CD4-positive, CD25-positive, alpha-beta regulatory T cell (primary cell): ENCODE measurements at regions not wholly inside any gene's neighbourhood (a gene's known extent, or its start where the extent isn't known, plus 50 kb on each side); places are given as distances from the start of the nearest gene placed in this dataset.

Source experiments
- ATAC-seq, 2 donors: fragments of 150-1000 bp; cut with Tn5 transposase; one replicate each; pipeline ENCODE4 v1.10.0; 2021; ENCODE audit warnings: low read depth in 2 of 2, moderate number of reproducible peaks in 2 of 2, moderate library complexity in 1 of 2
- DNase-seq, 3 donors: peaks; one replicate each; pipeline versions ENCODE4 v3.0.0 to v3.0.0-alpha.2; 2012 to 2022; ENCODE audit warnings: mixed read lengths in 1 of 3
- H3K27ac ChIP-seq: one replicate; pipeline ENCODE4 v1.7.0; 2013; ENCODE audit warnings: mild to moderate bottlenecking, low read length; ENCODE audit not compliant: insufficient read depth, poor library complexity, severe bottlenecking
- H3K27me3 ChIP-seq: one replicate; pipeline ENCODE4 v1.7.0; 2013; ENCODE audit warnings: low read length; ENCODE audit not compliant: control insufficient read depth, insufficient read depth
- H3K36me3 ChIP-seq: one replicate; pipeline ENCODE4 v1.7.0; 2013; ENCODE audit warnings: mild to moderate bottlenecking, low read length, moderate library complexity; ENCODE audit not compliant: control insufficient read depth, insufficient read depth
- H3K4me1 ChIP-seq: 2 replicates; pipeline ENCODE4 v1.7.0; 2013; ENCODE audit warnings: mild to moderate bottlenecking, low read length; ENCODE audit not compliant: insufficient read depth, control insufficient read depth, poor library complexity, severe bottlenecking
- H3K4me3 ChIP-seq: one replicate; pipeline ENCODE4 v1.7.0; 2013; ENCODE audit warnings: low read depth, mild to moderate bottlenecking, low read length, moderate library complexity
- H3K9me3 ChIP-seq, 2 experiments: 1 replicate in 1 of 2; 2 replicates in 1 of 2; pipeline ENCODE4 v1.7.0; 2013; ENCODE audit warnings: low read length in 2 of 2, mild to moderate bottlenecking in 1 of 2, moderate library complexity in 1 of 2; ENCODE audit not compliant: control insufficient read depth in 2 of 2
- H3K27ac Mint-ChIP-seq, 3 donors: one replicate each; pipeline ENCODE4 v1.8.0; 2020 to 2022; ENCODE audit warnings: mild to moderate bottlenecking in 3 of 3, mixed read lengths in 3 of 3, moderate library complexity in 2 of 3
- H3K27me3 Mint-ChIP-seq: one replicate; pipeline ENCODE4 v1.8.0; 2022; ENCODE audit warnings: mild to moderate bottlenecking, mixed read lengths
- H3K36me3 Mint-ChIP-seq: one replicate; pipeline ENCODE4 v1.8.0; 2020; ENCODE audit warnings: mixed read lengths
- H3K4me1 Mint-ChIP-seq, 4 donors: one replicate each; pipeline ENCODE4 v1.8.0; 2020 to 2022; ENCODE audit warnings: mixed read lengths in 4 of 4, mild to moderate bottlenecking in 1 of 4
- H3K4me3 Mint-ChIP-seq, 4 donors: one replicate each; pipeline ENCODE4 v1.8.0; 2020 to 2022; ENCODE audit warnings: mild to moderate bottlenecking in 4 of 4, mixed read lengths in 4 of 4, moderate library complexity in 3 of 4
- H3K9me3 Mint-ChIP-seq, 7 donors: one replicate each; pipeline ENCODE4 v1.8.0; 2020 to 2022; ENCODE audit warnings: mixed read lengths in 7 of 7, mild to moderate bottlenecking in 3 of 7, moderate library complexity in 2 of 7

DNA sequence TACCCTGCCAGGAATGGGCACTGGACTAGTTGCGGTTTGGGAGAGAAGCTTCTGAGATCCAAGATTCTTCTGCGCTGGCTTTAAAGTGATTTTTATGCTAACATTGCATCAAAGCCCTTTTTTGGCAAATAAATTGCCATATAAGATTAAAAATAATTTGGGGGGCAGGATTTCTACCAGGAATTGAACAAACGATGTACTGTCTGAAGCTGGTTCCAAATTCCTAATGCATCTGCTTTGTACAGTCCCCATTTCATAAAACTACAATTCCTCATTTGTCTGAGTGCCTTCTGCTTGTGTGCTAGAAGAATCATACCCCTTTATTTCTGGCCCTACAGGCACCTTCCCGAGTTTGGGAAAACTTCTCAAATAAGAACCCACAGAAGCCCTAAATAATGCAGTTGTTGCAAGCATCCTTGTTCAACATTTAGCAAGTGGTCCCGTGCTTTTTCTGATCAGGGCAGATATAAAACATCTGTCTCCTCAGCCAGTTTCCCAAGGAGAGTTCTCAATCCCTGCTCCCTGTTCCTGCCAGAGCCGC lies 349.7 kb downstream of the PTEN start:
- no peak overlapping the region for H3K4me3 Mint-ChIP-seq
- no peak overlapping the region for H3K4me3 ChIP-seq
- H3K36me3 Mint-ChIP-seq, result no peaks in the 10 kb centered on the region
- DNase-seq (no peak), ATAC-seq (no peak)
- no peaks in the 10 kb centered on the region for H3K36me3 ChIP-seq
- peak overlapping the region in 1 of 3 donors; percentile 11 for H3K27ac Mint-ChIP-seq
- no peaks in the 10 kb centered on the region for H3K27me3 Mint-ChIP-seq
- no peaks in the 10 kb centered on the region for H3K9me3 ChIP-seq
- peaks cover 0 to 4% (median 0%) of the 10 kb centered on the region in 7 donors for H3K9me3 Mint-ChIP-seq
- H3K4me1 ChIP-seq, result no peaks in the 10 kb centered on the region
- H3K27ac ChIP-seq, result no peak overlapping the region
- no peaks in the 10 kb centered on the region for H3K4me1 Mint-ChIP-seq
- H3K27me3 ChIP-seq, result no peaks in the 10 kb centered on the region

DNA sequence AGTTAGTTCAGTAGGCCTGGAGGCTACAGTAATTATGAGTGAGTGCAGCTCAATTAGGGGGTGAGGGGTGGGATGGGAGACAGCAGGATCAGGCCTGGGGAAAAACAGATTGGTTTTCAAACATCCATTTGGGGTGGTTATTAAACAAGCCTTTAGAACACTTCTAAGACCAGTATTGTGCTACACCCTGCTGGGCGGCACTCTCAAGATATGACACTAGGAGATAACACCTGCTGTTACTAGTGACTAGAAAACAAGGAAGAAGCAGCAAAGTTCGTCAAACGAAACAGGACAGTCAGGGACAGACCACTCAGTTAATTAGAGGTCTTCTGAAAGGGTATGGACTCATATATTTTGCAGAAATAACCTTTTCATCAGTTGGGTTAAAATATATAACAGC lies 353.6 kb downstream of the PTEN start:
- H3K36me3 Mint-ChIP-seq, result no peaks in the 10 kb centered on the region
- no peaks in the 10 kb centered on the region for H3K4me1 ChIP-seq
- no peaks in the 10 kb centered on the region for H3K4me1 Mint-ChIP-seq
- no peak for ATAC-seq
- peaks cover 0 to 4% (median 0%) of the 10 kb centered on the region in 7 donors for H3K9me3 Mint-ChIP-seq
- no peaks in the 10 kb centered on the region for H3K27me3 Mint-ChIP-seq
- no peaks in the 10 kb centered on the region for H3K9me3 ChIP-seq
- no peak overlapping the region for H3K4me3 Mint-ChIP-seq
- H3K27ac ChIP-seq, result no peak overlapping the region
- no peak overlapping the region for H3K27ac Mint-ChIP-seq
- H3K27me3 ChIP-seq, result no peaks in the 10 kb centered on the region
- no peak for DNase-seq
- no peaks in the 10 kb centered on the region for H3K36me3 ChIP-seq
- no peak overlapping the region for H3K4me3 ChIP-seq

DNA sequence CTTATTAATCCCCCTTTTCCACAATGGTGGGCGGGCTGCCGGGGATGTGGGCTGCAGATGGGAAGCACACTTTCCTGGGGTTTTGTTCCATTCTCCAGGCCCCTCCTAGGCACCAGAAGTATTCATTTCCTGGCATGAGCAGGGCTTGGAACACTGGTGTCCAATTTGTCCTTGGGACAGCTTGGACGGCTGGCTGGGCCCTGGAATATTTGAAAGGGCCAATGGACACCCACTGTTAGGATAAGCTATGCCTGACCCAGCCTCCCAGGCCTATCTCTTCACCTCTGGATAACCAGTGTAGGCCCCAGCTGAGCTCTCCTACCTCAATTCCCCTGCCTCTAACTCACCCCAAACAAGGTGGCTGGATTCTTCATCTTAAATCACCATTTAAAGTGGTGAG lies 354.9 kb downstream of the PTEN start:
- Histone ChIP-seq H3K4me3 (no peak overlapping the region), H3K27ac (no peak overlapping the region), H3K27me3 (no peaks in the 10 kb centered on the region), H3K9me3 (no peaks in the 10 kb centered on the region), H3K36me3 (no peaks in the 10 kb centered on the region), H3K4me1 (no peaks in the 10 kb centered on the region)
- Mint-ChIP-seq H3K27ac (no peak overlapping the region), H3K4me1 (no peaks in the 10 kb centered on the region), H3K4me3 (no peak overlapping the region), H3K36me3 (no peaks in the 10 kb centered on the region), H3K27me3 (no peaks in the 10 kb centered on the region), H3K9me3 (no peaks in the 10 kb centered on the region)
- DNase-seq (no peak), ATAC-seq (no peak)

DNA sequence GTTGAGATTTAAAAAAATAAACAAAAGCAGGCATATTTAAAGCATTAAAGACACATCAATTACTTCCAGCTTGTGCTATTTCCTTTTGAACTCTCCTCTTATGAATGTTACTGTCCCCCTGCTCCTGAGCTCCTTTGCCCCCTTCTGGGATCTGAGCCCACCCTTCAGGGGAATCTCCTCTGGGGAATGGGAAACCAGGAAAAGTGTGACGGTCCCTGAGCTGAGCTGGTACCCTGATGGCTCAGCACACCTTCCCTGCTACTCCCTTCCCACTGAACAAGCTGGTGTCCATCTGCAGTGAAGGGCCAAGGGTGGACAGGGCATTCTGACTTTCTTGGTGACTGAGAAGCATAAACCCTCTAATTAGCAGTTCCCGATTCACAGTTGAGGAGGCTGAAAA lies 356.3 kb downstream of the PTEN start:
- ATAC-seq (no peak), DNase-seq (no peak)
- no peak overlapping the region for H3K27ac ChIP-seq
- no peak overlapping the region for H3K4me3 ChIP-seq
- no peaks in the 10 kb centered on the region for H3K27me3 ChIP-seq
- no peaks in the 10 kb centered on the region for H3K36me3 ChIP-seq
- H3K9me3 ChIP-seq, result no peaks in the 10 kb centered on the region
- Mint-ChIP-seq H3K4me3 (no peak overlapping the region), H3K36me3 (no peaks in the 10 kb centered on the region), H3K27ac (peak overlapping the region in 1 of 3 donors; percentile 12), H3K9me3 (no peaks in the 10 kb centered on the region), H3K27me3 (no peaks in the 10 kb centered on the region), H3K4me1 (no peaks in the 10 kb centered on the region)
- no peaks in the 10 kb centered on the region for H3K4me1 ChIP-seq

DNA sequence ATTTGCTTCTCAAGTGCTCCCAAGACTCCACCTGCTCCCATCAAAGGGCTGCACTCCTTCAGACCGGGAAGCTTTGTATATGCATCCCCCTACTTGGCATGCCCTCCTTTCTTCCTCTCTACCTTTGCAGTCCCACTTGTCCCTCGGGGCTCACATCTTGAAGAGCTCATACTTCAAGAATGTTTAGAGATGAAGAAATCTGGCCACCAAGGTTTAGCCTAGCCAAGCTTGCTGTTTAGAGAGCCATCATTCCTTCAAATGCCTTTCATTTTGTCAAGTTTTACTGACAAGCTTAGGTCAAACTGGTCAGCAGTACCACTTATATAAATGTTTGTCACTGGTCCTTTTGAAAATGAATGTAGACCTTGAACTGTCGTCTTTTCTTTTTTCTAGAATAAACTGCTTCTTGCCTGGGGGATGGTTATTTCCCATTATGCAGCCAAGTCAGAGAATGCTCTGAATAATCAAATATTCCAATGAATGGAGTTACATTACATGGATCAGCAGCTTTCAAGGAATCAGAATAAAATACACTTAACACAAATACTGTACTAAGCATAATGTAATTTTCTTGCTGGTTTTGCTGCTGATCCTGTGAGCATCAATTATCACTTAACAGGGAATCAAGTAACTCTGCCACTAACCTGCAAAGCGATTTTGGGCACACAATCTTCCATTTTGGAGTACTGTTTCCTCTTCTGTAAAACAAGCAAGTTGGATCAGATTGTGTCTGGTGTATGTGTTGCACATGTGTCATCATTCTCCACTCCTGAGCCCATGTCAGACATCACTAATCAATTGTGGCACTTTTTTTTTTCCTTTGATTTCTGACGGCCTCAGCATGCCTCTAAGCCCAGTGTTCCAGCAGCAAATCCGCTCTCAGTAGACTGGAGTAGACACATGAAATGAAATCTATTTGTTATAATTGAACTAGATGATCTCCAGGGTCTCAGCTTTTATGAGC lies 357.9 kb downstream of the PTEN start:
- no peaks in the 10 kb centered on the region for H3K9me3 ChIP-seq
- no peak for ATAC-seq
- Mint-ChIP-seq H3K36me3 (no peaks in the 10 kb centered on the region), H3K9me3 (no peaks in the 10 kb centered on the region), H3K27ac (no peak overlapping the region), H3K4me3 (no peak overlapping the region), H3K4me1 (no peaks in the 10 kb centered on the region), H3K27me3 (no peaks in the 10 kb centered on the region)
- DNase-seq, result no peak
- H3K27me3 ChIP-seq, result no peaks in the 10 kb centered on the region
- H3K36me3 ChIP-seq, result no peaks in the 10 kb centered on the region
- H3K4me1 ChIP-seq, result no peaks in the 10 kb centered on the region
- H3K27ac ChIP-seq, result no peak overlapping the region
- H3K4me3 ChIP-seq, result no peak overlapping the region

DNA sequence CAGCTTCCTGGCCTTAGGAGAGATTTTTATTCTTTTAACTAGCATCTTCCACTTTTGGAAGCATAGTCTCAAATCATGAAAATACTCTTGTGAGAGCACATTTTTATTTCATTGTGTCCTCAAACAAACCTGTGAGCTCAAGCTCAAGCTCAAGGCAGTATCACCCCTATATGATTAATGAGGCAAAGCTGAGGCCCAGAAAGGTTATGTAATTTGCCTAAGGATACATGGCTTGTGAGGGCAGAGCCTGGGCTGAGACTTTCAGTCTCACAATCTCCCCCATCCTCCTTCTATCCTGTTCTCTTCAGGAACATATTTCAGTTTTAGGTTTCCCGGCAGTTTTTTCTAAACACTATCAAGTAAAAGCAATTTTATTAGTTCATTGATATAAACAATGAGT lies 359.5 kb downstream of the PTEN start:
- H3K27ac Mint-ChIP-seq, result no peak overlapping the region
- no peaks in the 10 kb centered on the region for H3K36me3 Mint-ChIP-seq
- DNase-seq, result no peak
- H3K4me1 ChIP-seq, result no peaks in the 10 kb centered on the region
- H3K9me3 Mint-ChIP-seq, result no peaks in the 10 kb centered on the region
- no peak overlapping the region for H3K4me3 Mint-ChIP-seq
- H3K36me3 ChIP-seq, result no peaks in the 10 kb centered on the region
- H3K27me3 Mint-ChIP-seq, result no peaks in the 10 kb centered on the region
- no peak overlapping the region for H3K27ac ChIP-seq
- H3K4me1 Mint-ChIP-seq, result no peaks in the 10 kb centered on the region
- H3K4me3 ChIP-seq, result no peak overlapping the region
- ATAC-seq, result no peak
- no peaks in the 10 kb centered on the region for H3K27me3 ChIP-seq
- H3K9me3 ChIP-seq, result no peaks in the 10 kb centered on the region
